ENCODE measurements at regions not wholly inside any gene's neighbourhood (a gene's known extent, or its start where the extent isn't known, plus 50 kb on each side); places are given as distances from the start of the nearest gene placed in this dataset.

- no peak for TF ChIP-seq POLR2A (IDR thresholded peaks at IDR 0.05; ENCODE audit: low read depth, low read length)
- FAIRE-seq (no peak), DNase-seq (ENCODE audit: insufficient read length, low spot score) (no peak)
Observed at GRCh38 chr17:13996748-13997147, 72.6 kb upstream of the COX10 start.

DNA sequence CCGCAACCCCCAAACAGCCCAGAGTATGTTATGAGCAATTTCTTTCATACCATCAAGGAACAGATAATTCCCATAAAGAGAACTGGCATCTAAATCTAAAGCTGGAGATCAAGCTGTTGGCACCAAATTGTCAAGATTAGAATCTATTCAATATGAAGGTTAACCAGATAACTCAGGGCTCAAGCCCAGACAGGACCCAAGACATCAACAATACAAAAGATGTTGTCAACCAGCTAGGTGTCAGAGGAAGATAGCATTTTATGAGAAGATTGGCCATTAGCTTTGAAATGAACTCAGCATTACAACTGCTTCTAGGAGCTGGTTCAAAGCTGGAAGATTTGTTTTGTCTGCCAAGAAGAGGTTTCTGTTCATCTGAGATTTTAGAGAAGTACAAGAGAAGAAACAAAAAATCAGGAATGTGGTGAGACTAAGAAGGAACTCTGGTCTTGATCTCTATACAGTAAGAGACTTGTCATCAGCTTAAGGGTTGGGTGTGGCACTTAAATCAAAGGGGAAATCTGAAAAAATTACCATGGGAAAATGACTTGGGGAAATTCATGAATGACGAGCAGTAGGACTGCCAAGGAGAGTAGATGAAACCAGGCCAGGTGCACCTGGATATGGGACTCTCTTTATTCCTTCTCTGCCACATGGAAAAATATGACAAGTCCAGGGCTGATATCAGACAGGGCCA is 64.2 kb upstream of the COX10 start:
- no peak for TF ChIP-seq POLR2A (IDR thresholded peaks at IDR 0.05; ENCODE audit: low read depth, low read length)
- no peak for FAIRE-seq

DNA sequence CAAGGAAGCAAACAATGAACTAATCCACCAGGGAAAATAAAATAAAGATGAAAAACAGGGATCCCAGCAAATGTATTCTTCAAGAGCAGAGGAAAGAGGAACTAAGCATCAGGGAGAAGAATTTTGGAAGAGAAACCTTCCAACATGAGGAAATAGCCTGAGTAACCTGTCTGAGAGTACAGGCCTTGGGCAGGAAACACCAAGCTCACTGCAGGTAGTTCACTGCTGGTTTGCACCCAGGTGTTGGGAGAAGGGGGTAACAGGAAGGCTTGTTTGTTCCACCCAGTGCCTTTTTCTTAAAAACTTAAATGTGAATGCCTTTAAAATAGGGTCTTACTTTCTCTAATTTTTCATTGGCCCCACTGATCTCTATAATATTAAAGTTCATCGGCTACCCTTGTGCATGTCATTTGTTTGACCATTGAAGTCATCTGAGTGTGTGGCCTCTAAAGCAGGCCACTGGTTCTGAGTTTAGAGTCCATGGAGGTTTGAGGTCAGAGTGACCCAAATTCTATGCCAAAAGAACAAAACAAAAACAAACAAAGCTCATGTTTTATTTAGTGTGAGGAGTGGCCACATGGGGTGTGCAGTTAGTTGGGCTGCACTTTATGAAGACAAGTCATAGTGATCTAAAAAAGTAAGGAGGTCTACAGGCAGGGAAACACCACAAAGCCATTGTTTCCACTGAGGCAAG is 62.9 kb upstream of the COX10 start:
- no peak for TF ChIP-seq POLR2A (IDR thresholded peaks at IDR 0.05; ENCODE audit: low read depth, low read length)

More for the DNA sequence above, 64.2 kb upstream of the COX10 start:
- DNase-seq (ENCODE audit: insufficient read length, low spot score), result no peak

GRCh38 chr17:14007951-14008350 is 61.4 kb upstream of the COX10 start:
- TF ChIP-seq POLR2A (IDR thresholded peaks at IDR 0.05; ENCODE audit: low read depth, low read length), result no peak
- DNase-seq (ENCODE audit: insufficient read length, low spot score), result no peak
- no peak for FAIRE-seq

More for the DNA sequence above, 62.9 kb upstream of the COX10 start:
- FAIRE-seq, result no peak
- no peak for DNase-seq (ENCODE audit: insufficient read length, low spot score)

DNA sequence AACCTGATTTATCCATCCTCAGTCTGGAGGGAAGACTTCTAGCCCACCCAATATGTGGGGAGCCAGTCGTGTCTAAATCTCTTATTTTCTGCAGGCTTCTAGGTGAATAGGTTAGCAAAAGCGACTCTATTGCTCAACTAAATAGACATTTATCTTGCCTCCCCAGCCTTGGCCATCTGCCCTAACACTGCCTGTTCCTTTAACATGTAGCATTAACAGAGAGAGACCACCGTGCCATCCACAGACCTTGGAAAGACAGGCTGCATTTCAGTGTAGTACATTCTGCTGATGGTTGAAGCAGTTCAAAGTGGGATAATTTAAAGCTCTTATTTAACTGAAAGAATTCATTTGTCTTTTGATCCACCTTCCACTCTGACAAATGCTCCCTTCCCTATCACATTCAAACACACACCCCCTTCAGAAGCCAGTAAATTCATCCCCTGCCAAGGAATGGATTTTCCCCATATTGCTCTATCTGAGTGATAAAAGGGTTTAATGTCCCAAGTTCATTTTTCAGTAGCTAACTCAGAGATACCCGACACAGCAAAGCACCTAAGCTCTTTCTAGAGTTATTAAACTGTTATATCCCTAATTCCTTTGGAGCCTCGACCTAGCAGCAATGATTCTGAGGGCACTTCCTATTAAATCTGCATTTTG is 58.1 kb upstream of the COX10 start:
- TF ChIP-seq POLR2A (IDR thresholded peaks at IDR 0.05; ENCODE audit: low read depth, low read length), result no peak
- DNase-seq (ENCODE audit: insufficient read length, low spot score), result no peak
- FAIRE-seq, result no peak

- no peak for DNase-seq (ENCODE audit: insufficient read length, low spot score)
Observed at GRCh38 chr17:14011740-14012405, 57.4 kb upstream of the COX10 start.

DNA sequence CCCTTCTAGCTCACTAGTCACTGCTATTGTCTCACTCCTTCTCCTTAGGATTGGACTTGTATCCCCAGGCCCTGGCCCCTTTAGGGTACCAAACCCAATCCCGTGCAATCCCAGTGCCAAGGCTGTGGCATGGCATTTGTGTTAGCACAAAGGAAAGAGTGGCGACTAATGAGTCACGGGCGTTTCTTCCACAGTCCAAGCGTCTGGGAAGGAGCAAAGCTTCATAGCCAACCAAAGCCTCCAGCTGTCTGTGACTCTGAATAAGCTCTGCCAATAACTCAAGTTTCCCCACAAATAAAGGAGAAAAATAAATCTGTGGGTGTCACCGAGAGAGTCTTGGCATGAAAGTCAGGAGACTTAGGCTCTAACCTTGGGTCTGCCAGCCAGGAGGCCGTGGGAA is 54.6 kb upstream of the COX10 start:
- no peak for FAIRE-seq
- no peak for TF ChIP-seq POLR2A (IDR thresholded peaks at IDR 0.05; ENCODE audit: low read depth, low read length)
- no peak for DNase-seq (ENCODE audit: insufficient read length, low spot score)

More at GRCh38 chr17:14011740-14012405, 57.4 kb upstream of the COX10 start:
- TF ChIP-seq POLR2A (IDR thresholded peaks at IDR 0.05; ENCODE audit: low read depth, low read length), result no peak
- FAIRE-seq, result no peak

GRCh38 chr17:14015271-14015670 is 54.0 kb upstream of the COX10 start:
- FAIRE-seq (no peak), DNase-seq (ENCODE audit: insufficient read length, low spot score) (no peak)
- no peak for TF ChIP-seq POLR2A (IDR thresholded peaks at IDR 0.05; ENCODE audit: low read depth, low read length)

- no peak for TF ChIP-seq POLR2A (IDR thresholded peaks at IDR 0.05; ENCODE audit: low read depth, low read length)
- no peak for DNase-seq (ENCODE audit: insufficient read length, low spot score)
- FAIRE-seq, result no peak
Observed at GRCh38 chr17:14016858-14017257, 52.4 kb upstream of the COX10 start.

DNA sequence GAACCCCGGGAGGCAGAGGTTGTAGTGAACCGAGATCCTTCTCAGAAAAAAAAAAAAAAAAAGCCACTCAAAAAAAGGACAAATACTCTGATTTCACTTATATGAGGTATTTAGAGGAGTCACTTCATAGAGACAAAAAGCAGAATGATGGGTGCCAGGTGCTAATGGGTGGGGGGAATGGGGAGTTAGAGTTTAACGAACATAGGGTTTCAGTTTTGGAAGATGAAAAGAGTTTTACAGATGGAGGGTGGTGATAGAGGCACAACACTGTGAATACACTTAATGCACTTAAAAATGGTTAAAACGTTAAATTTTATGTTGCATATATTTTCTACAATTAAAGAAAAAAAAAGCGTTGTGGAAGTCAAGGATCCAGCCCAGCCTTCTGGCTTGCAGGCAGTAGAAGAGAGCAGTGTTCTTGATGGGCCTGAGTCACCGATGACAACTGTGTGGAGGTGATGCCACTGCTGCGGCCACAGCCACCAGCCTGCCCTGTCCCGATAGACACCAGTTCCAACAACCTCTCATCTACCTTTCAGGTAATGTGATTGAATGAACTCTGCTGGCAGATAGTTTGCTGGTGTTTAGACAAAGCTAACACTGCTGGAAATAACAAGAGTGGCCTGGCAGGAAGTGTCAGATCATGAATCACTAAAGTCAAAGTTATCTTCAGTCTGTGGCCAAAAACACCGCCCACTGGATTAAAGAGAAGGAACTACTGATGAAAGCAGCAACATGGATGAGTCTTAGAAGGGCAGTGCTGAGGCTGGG is 49.9 kb upstream of the COX10 start:
- DNase-seq (ENCODE audit: insufficient read length, low spot score) (peak; percentile 36), FAIRE-seq (no peak)
- no peak for TF ChIP-seq POLR2A (IDR thresholded peaks at IDR 0.05; ENCODE audit: low read depth, low read length)
